Kidney capillary endothelial cell (primary cell): ENCODE measurements at regions not wholly inside any gene's neighbourhood (a gene's known extent, or its start where the extent isn't known, plus 50 kb on each side); places are given as distances from the start of the nearest gene placed in this dataset.
"Not testable (repeated sequence)": the region's sequence is repeated elsewhere in the genome, so short reads cannot be mapped to it uniquely, and the experiment has no call there.

Source experiments
- DNase-seq: peaks from one replicate; pipeline ENCODE4 v3.0.0-alpha.2; 2018; ENCODE audit warnings: low spot score

- no peak for DNase-seq
Measured at GRCh38 chr14:71240171-71240570, 332.9 kb downstream of the PCNX1 start.

GRCh38 chr14:71240866-71241520 lies 333.7 kb downstream of the PCNX1 start:
- DNase-seq, result no peak

- peak; percentile 26 for DNase-seq
Measured at GRCh38 chr14:71242237-71242748, 335.0 kb downstream of the PCNX1 start.

GRCh38 chr14:71243697-71244096 lies 336.4 kb downstream of the PCNX1 start:
- DNase-seq, result no peak

- DNase-seq, result no peak
Measured at GRCh38 chr14:71244341-71244740, 337.1 kb downstream of the PCNX1 start.

- no peak for DNase-seq
Measured at GRCh38 chr14:71245659-71246361, 338.6 kb downstream of the PCNX1 start.

- no peak for DNase-seq
Measured at GRCh38 chr14:71246539-71246938, 339.3 kb downstream of the PCNX1 start.

- no peak for DNase-seq
Measured at GRCh38 chr14:71247106-71247505, 339.8 kb downstream of the PCNX1 start.

GRCh38 chr14:71248194-71248593 lies 340.9 kb downstream of the PCNX1 start:
- DNase-seq, result no peak

GRCh38 chr14:71250347-71250746 lies 343.1 kb downstream of the PCNX1 start:
- no peak for DNase-seq

- no peak for DNase-seq
Measured at GRCh38 chr14:71250791-71251190, 343.5 kb downstream of the PCNX1 start.

GRCh38 chr14:71254091-71254719 lies 346.9 kb downstream of the PCNX1 start:
- not testable (repeated sequence) for DNase-seq

GRCh38 chr14:71261206-71261605 lies 353.9 kb downstream of the PCNX1 start:
- DNase-seq, result no peak

GRCh38 chr14:71262441-71262840 lies 355.2 kb downstream of the PCNX1 start:
- DNase-seq, result no peak

- DNase-seq, result no peak
Measured at GRCh38 chr14:71264260-71264659, 357.0 kb downstream of the PCNX1 start.

GRCh38 chr14:71267007-71267513 lies 359.8 kb downstream of the PCNX1 start:
- DNase-seq, result no peak

- DNase-seq, result no peak
Measured at GRCh38 chr14:71267691-71268090, 360.4 kb downstream of the PCNX1 start.

GRCh38 chr14:71270111-71270510 lies 362.9 kb downstream of the PCNX1 start:
- no peak for DNase-seq

GRCh38 chr14:71271166-71271945 lies 364.1 kb downstream of the PCNX1 start:
- DNase-seq, result no peak

GRCh38 chr14:71273366-71273765 lies 366.1 kb downstream of the PCNX1 start:
- DNase-seq, result no peak

- no peak for DNase-seq
Measured at GRCh38 chr14:71284048-71284447, 376.8 kb downstream of the PCNX1 start.

GRCh38 chr14:71286126-71286525 lies 378.9 kb downstream of the PCNX1 start:
- DNase-seq, result no peak
